Right cardiac atrium (tissue), 5 donors: ENCODE measurements at regions not wholly inside any gene's neighbourhood (a gene's known extent, or its start where the extent isn't known, plus 50 kb on each side); places are given as distances from the start of the nearest gene placed in this dataset.
"Not testable (repeated sequence)": the region's sequence is repeated elsewhere in the genome, so short reads cannot be mapped to it uniquely, and the experiment has no call there.

Experiments used
- ATAC-seq, 2 donors: fragments of 200-7000 bp; cut with Tn5 transposase; one replicate each; pipeline versions ENCODE4 v1.8.0 to v1.9.1; 2020; ENCODE audit warnings: moderate library complexity in 2 of 2, mild to moderate bottlenecking in 1 of 2
- DNase-seq, 3 donors: peaks; one replicate each; pipeline ENCODE4 v3.0.0-alpha.2; 2020
- H3K27ac ChIP-seq: one replicate; pipeline ENCODE4 v1.5.1; 2013; ENCODE audit warnings: mild to moderate bottlenecking, low read length, control low read depth, moderate library complexity
- H3K27me3 ChIP-seq: one replicate; pipeline ENCODE4 v1.6.1; 2013; ENCODE audit not compliant: control insufficient read depth, insufficient read depth
- H3K4me1 ChIP-seq: one replicate; pipeline ENCODE4 v1.6.1; 2013; ENCODE audit warnings: low read length; ENCODE audit not compliant: control insufficient read depth, insufficient read depth
- H3K4me3 ChIP-seq: one replicate; pipeline ENCODE4 v1.5.1; 2013; ENCODE audit warnings: low read length, control low read depth
- H3K9me3 ChIP-seq: one replicate; pipeline ENCODE4 v1.6.1; 2013; ENCODE audit warnings: low read length; ENCODE audit not compliant: control insufficient read depth
- WGBS: extraction: QIAGEN DNeasy Blood & Tissue Kit; methylation state at CpG from one replicate; pipeline ENCODE4 v1.1.7; 2013; 5-methylcytosine and 5-hydroxymethylcytosine counted together
- intact Hi-C, 4 donors: fragments of 100-400 bp; cut with DNase I; formaldehyde crosslinking; loops; one replicate each; pipeline versions ENCODE4 v1.11.0 to v1.14.0; 2022 to 2023
- donor health status: healthy with polysubstance abuse.
- donor health status: DM: no; HTN: yes; CAD: no.
- donor health status: DM: no; HTN: no; CAD: no.
- donor health status: DM: no; HTN: yes; CAD: no; lungs with severe emphysema.
- donor health status: DM: yes; HTN: yes; CAD: no.

- Histone ChIP-seq H3K27ac (no peak overlapping the region), H3K9me3 (no peaks in the 10 kb centered on the region), H3K4me1 (no peaks in the 10 kb centered on the region), H3K27me3 (no peaks in the 10 kb centered on the region), H3K4me3 (no peak overlapping the region)
- DNase-seq, result no peak
- 52% methylated on average over 5 of the region's 5 CpGs for WGBS
- ATAC-seq, result no peak
- intact Hi-C loops, result no loop called here
These were observed 664.7 kb downstream of the RFPL4B start for GRCh38 chr6:113011801-113012200.

- peak in 1 of 3 donors; percentile 50 for DNase-seq
- 58% methylated on average over 8 of the region's 8 CpGs for WGBS
- intact Hi-C loops, result no loop called here
These were observed 668.1 kb downstream of the RFPL4B start for GRCh38 chr6:113015249-113015648.

GRCh38 chr6:113017353-113017752, 670.2 kb downstream of the RFPL4B start:
- DNase-seq (no peak), ATAC-seq (no peak)
- WGBS, result 93% methylated on average over 2 of the region's 2 CpGs
- Histone ChIP-seq H3K27ac (no peak overlapping the region), H3K9me3 (no peaks in the 10 kb centered on the region), H3K4me3 (no peak overlapping the region), H3K4me1 (peaks cover 2% of the 10 kb centered on the region), H3K27me3 (no peaks in the 10 kb centered on the region)
- intact Hi-C loops, result no loop called here

More at GRCh38 chr6:113015249-113015648, 668.1 kb downstream of the RFPL4B start:
- H3K4me1 ChIP-seq, result peaks cover 2% of the 10 kb centered on the region
- no peaks in the 10 kb centered on the region for H3K27me3 ChIP-seq
- ATAC-seq, result no peak
- no peaks in the 10 kb centered on the region for H3K9me3 ChIP-seq
- no peak overlapping the region for H3K27ac ChIP-seq
- no peak overlapping the region for H3K4me3 ChIP-seq

GRCh38 chr6:113018351-113019151, 671.4 kb downstream of the RFPL4B start:
- peak; percentile 92 to 98 for ATAC-seq
- peak overlapping the region; percentile 52 for H3K27ac ChIP-seq
- DNase-seq, result peak in 1 of 3 donors; percentile 33

GRCh38 chr6:113019176-113019575, 672.0 kb downstream of the RFPL4B start:
- peaks cover 2% of the 10 kb centered on the region for H3K4me1 ChIP-seq
- no peak for DNase-seq
- no peak overlapping the region for H3K27ac ChIP-seq
- no peak overlapping the region for H3K4me3 ChIP-seq
- ATAC-seq, result no peak
- 60% methylated on average over 3 of the region's 3 CpGs for WGBS
- H3K27me3 ChIP-seq, result no peaks in the 10 kb centered on the region
- intact Hi-C loops, result no loop called here
- no peaks in the 10 kb centered on the region for H3K9me3 ChIP-seq

More at GRCh38 chr6:113018351-113019151, 671.4 kb downstream of the RFPL4B start:
- WGBS, result 50% methylated on average over 5 of the region's 5 CpGs
- Histone ChIP-seq H3K4me3 (no peak overlapping the region), H3K4me1 (peaks cover 2% of the 10 kb centered on the region), H3K9me3 (no peaks in the 10 kb centered on the region), H3K27me3 (no peaks in the 10 kb centered on the region)
- intact Hi-C loops, result no loop called here

- Histone ChIP-seq H3K4me3 (no peak overlapping the region), H3K9me3 (no peaks in the 10 kb centered on the region), H3K4me1 (no peaks in the 10 kb centered on the region), H3K27ac (no peak overlapping the region), H3K27me3 (no peaks in the 10 kb centered on the region)
- no peak for DNase-seq
- 95% methylated on average over 1 of the region's 1 CpG for WGBS
- ATAC-seq, result no peak
- intact Hi-C loops, result no loop called here
These were observed 680.6 kb downstream of the RFPL4B start for GRCh38 chr6:113027780-113028179.

- H3K27me3 ChIP-seq, H3K27ac ChIP-seq, H3K4me3 ChIP-seq, intact Hi-C loops, H3K4me1 ChIP-seq, H3K9me3 ChIP-seq, ATAC-seq, DNase-seq: not testable (repeated sequence)
- WGBS, result 90% methylated on average over 2 of the region's 2 CpGs
These were observed 682.0 kb downstream of the RFPL4B start for GRCh38 chr6:113029161-113029560.

GRCh38 chr6:113031591-113032238, 684.6 kb downstream of the RFPL4B start:
- DNase-seq, result no peak
- Histone ChIP-seq H3K27ac (no peak overlapping the region), H3K4me1 (no peaks in the 10 kb centered on the region), H3K27me3 (no peaks in the 10 kb centered on the region), H3K4me3 (no peak overlapping the region), H3K9me3 (no peaks in the 10 kb centered on the region)
- ATAC-seq, result no peak
- intact Hi-C loops, result no loop called here
- 53% methylated on average over 3 of the region's 3 CpGs for whole genome bisulfite sequencing

GRCh38 chr6:113039005-113039404, 691.9 kb downstream of the RFPL4B start:
- Histone ChIP-seq H3K4me1 (no peaks in the 10 kb centered on the region), H3K27ac (no peak overlapping the region), H3K27me3 (no peaks in the 10 kb centered on the region), H3K4me3 (no peak overlapping the region), H3K9me3 (no peaks in the 10 kb centered on the region)
- ATAC-seq, result no peak
- no peak for DNase-seq
- intact Hi-C loops, result no loop called here
- WGBS, result 94% methylated on average over 1 of the region's 1 CpG

- Histone ChIP-seq H3K4me3 (no peak overlapping the region), H3K4me1 (peaks cover 4% of the 10 kb centered on the region), H3K9me3 (no peaks in the 10 kb centered on the region), H3K27me3 (no peaks in the 10 kb centered on the region), H3K27ac (no peak overlapping the region)
- DNase-seq (no peak), ATAC-seq (no peak)
- WGBS, result 0% methylated on average over 1 of the region's 1 CpG
- intact Hi-C loops, result no loop called here
These were observed 700.0 kb downstream of the RFPL4B start for GRCh38 chr6:113047148-113047547.

- ATAC-seq, result no peak
- no peak overlapping the region for H3K27ac ChIP-seq
- H3K4me3 ChIP-seq, result no peak overlapping the region
- 90% methylated on average over 2 of the region's 2 CpGs for WGBS
- H3K4me1 ChIP-seq, result peaks cover 4% of the 10 kb centered on the region
- intact Hi-C loops, result no loop called here
- H3K9me3 ChIP-seq, result no peaks in the 10 kb centered on the region
- DNase-seq, result no peak
- H3K27me3 ChIP-seq, result no peaks in the 10 kb centered on the region
These were observed 700.8 kb downstream of the RFPL4B start for GRCh38 chr6:113047932-113048331.
